Activated naive CD8-positive, alpha-beta T cell treated with anti-CD3 and anti-CD28 coated beads, Interleukin-2, amount 50 U/mL, for 24 hours (primary cell): ENCODE measurements at regions not wholly inside any gene's neighbourhood (a gene's known extent, or its start where the extent isn't known, plus 50 kb on each side); places are given as distances from the start of the nearest gene placed in this dataset.
A peak's percentile ranks its signal among the peaks of the same experiment; 100 is the strongest.

Source experiments
- ATAC-seq: fragments of 150-1000 bp; cut with Tn5 transposase; one replicate; pipeline ENCODE4 v1.10.0; 2021
- DNase-seq: peaks from one replicate; pipeline ENCODE4 v3.0.0; 2021
- H3K27ac Mint-ChIP-seq: one replicate; pipeline ENCODE4 v1.8.0; 2021; ENCODE audit warnings: mild to moderate bottlenecking, mixed read lengths
- H3K27me3 Mint-ChIP-seq: one replicate; pipeline ENCODE4 v1.8.0; 2021; ENCODE audit warnings: mixed read lengths
- H3K36me3 Mint-ChIP-seq: one replicate; pipeline ENCODE4 v1.8.0; 2021; ENCODE audit warnings: low read depth, mixed read lengths
- H3K4me1 Mint-ChIP-seq: one replicate; pipeline ENCODE4 v1.8.0; 2021; ENCODE audit warnings: mixed read lengths
- H3K4me3 Mint-ChIP-seq: one replicate; pipeline ENCODE4 v1.8.0; 2021; ENCODE audit warnings: mild to moderate bottlenecking, moderate library complexity, mixed read lengths
- H3K9me3 Mint-ChIP-seq: one replicate; pipeline ENCODE4 v1.8.0; 2021; ENCODE audit warnings: mixed read lengths

DNA sequence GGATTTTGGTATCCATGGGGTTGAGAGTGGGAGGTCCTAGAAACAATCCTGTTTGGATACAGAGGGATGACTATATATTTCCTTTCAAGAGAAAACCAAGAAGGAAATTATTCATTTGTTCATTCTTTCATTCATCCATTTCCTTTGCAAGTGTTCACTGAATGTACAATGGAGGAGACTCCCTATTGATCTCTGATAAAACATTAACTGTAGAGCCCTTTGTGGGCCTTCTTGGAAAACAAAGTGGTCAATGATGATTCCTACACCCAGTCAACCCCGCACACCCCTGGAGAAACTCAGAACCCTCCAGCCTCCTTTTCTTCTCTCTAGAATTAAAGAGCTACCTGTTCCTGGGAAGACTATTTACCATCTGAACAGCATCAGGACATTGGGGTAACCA lies 247.3 kb downstream of the AUH start:
- Mint-ChIP-seq H3K9me3 (peaks cover 12% of the 10 kb centered on the region), H3K27me3 (peaks cover 19% of the 10 kb centered on the region), H3K4me1 (peaks cover 10% of the 10 kb centered on the region), H3K4me3 (no peak overlapping the region), H3K27ac (no peak overlapping the region), H3K36me3 (peaks cover 7% of the 10 kb centered on the region)
- DNase-seq (no peak), ATAC-seq (no peak)

DNA sequence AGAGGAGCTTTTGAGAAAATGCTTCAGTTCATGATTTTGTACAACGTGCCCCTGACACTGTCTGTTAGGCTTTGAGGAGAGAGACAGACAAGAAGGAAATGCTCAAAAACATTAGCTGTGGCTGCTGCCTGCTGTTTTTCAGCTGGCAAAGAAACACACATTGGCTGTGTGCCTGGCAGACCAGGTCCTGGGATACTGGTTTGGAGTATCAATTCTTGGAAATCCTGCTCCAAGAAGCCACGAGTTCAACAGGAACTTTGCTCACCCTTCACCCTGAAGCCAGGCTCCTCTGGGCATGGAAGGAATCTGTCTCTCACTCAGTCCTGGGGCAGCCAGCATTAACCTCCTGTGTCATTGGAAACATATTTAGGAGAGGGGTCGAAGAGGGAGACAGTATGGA lies 245.5 kb downstream of the AUH start:
- Mint-ChIP-seq H3K4me1 (peaks cover 10% of the 10 kb centered on the region), H3K9me3 (no peaks in the 10 kb centered on the region), H3K36me3 (peaks cover 1% of the 10 kb centered on the region), H3K27ac (no peak overlapping the region), H3K27me3 (peaks cover 19% of the 10 kb centered on the region), H3K4me3 (no peak overlapping the region)
- DNase-seq (no peak), ATAC-seq (no peak)

DNA sequence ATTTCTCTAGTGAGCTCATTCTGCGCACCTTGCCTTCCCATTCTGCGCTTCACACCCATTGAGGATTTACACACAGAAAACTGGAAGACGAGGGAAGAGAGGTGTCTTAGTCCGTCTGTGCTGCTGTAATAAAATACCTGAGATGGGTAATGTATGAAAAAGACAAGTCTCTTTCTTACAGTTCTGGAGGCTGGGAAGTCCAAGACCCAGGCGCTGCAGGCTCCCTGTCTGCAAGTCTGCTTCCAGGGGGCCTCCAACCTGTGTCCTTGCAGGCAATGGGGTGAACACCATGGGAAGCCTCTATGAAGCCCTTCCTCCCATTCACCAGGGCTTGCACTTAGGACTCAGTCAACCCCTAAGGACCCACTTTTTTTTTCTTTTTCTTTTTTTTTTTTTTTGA lies 245.0 kb downstream of the AUH start:
- H3K4me1 Mint-ChIP-seq = peaks cover 10% of the 10 kb centered on the region

DNA sequence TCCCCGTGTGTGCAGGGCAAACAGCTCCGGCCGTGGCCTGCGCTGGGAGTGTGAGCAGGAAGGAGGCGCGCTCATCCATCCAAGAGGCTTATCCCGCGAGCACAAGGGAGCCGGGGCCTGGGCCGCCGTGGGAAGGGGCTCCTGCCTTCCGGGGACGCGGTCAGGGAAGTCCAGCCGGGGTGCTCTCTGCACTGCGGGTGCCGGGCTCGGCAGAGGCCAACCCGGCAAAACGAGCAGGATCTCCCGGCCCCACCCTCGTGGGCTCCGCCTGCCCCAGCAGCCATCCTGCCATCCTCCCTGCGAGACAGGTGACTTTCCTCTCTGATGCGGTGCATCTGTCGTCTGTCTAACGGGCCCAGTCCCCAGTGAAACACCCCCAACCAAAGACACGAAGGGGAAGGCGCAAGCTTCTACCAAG lies 244.2 kb downstream of the AUH start:
- no peak for DNase-seq

More for the DNA sequence above, 245.0 kb downstream of the AUH start:
- peaks cover 1% of the 10 kb centered on the region for H3K36me3 Mint-ChIP-seq
- ATAC-seq (no peak), DNase-seq (no peak)
- peaks cover 19% of the 10 kb centered on the region for H3K27me3 Mint-ChIP-seq
- H3K27ac Mint-ChIP-seq = no peak overlapping the region
- no peak overlapping the region for H3K4me3 Mint-ChIP-seq
- no peaks in the 10 kb centered on the region for H3K9me3 Mint-ChIP-seq

DNA sequence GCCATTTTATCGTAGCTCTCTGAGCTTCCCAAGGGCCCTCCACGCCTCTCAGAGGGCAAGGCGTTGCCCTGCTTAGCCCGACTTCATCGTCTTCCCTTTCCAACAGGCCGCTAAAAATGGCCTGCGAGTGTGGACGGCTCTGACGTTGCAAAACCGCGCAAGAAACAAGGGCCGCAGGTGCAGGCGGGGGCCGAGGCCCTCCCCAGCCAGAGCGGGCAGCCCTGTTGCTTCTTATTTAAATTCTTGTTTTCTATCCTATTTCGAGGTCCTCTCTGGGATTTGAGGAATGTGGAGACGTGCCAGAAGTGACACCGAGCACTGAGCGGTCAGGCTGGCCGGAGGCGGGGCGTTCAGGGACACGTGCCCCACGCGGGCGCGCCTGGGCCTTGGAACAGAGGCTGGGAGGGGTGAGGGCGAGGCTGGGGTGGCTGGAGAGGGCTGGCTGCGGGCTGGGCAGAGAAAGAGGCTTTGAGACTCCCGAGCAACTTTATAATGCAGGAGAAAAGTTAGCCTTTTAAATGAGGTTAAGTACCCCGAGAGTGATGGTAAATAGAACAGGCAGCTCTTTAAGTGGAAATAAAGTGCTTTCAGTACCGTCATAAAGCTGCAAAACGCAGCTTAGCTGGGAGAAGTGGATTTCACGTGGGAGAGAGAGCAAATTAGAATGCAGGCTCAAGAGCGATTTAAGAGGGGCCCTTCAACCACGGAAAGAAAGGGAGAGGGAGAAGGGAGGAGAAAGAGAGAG lies 243.6 kb downstream of the AUH start:
- H3K27ac Mint-ChIP-seq = no peak overlapping the region
- H3K4me3 Mint-ChIP-seq = no peak overlapping the region
- no peak for DNase-seq
- H3K4me1 Mint-ChIP-seq = peaks cover 21% of the 10 kb centered on the region
- ATAC-seq = no peak
- H3K27me3 Mint-ChIP-seq = peaks cover 13% of the 10 kb centered on the region
- peaks cover 6% of the 10 kb centered on the region for H3K9me3 Mint-ChIP-seq
- peaks cover 4% of the 10 kb centered on the region for H3K36me3 Mint-ChIP-seq

More for the DNA sequence above, 244.2 kb downstream of the AUH start:
- Mint-ChIP-seq H3K4me3 (no peak overlapping the region), H3K4me1 (peaks cover 15% of the 10 kb centered on the region), H3K9me3 (peaks cover 5% of the 10 kb centered on the region), H3K27ac (no peak overlapping the region), H3K27me3 (peaks cover 19% of the 10 kb centered on the region), H3K36me3 (peaks cover 4% of the 10 kb centered on the region)
- no peak for ATAC-seq

DNA sequence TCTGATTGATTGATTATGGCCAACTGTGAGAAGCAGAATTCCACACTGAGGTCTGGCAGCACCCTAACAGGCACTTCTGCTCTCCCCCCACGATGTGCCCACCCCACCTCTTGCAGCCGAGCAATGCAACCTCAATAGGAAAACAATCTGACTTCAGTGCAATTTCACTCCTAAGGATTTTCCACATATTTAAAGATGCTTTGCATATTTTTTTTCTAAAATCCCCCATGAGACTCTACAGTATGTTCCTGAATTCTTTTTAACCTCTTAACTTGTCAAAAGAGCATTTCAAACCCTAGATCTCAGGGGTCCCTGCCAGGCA lies 243.1 kb downstream of the AUH start:
- Mint-ChIP-seq H3K36me3 (peaks cover 6% of the 10 kb centered on the region), H3K9me3 (peaks cover 10% of the 10 kb centered on the region), H3K4me1 (peaks cover 24% of the 10 kb centered on the region), H3K4me3 (no peak overlapping the region), H3K27ac (no peak overlapping the region), H3K27me3 (peaks cover 13% of the 10 kb centered on the region)
- DNase-seq (no peak), ATAC-seq (no peak)

DNA sequence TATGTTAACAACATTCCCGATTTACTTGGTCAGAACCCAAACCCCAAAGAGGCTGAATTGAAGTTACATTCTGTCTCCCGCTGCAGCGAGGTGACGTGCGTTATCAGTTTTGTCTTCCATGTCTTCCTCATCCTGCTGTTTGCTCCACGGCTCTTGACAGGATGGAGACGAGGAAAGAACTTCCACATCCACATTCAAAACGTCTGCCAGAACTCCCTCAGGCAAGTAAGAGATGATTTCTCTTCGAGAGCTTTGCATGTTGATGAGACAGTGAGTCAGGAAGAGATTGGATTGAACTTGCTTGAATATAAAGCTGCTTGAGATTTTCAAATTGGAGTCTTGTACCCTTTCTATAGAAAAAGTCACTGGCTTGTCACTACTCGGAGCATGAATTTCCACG lies 242.6 kb downstream of the AUH start:
- DNase-seq (no peak), ATAC-seq (no peak)
- H3K4me1 Mint-ChIP-seq = peaks cover 24% of the 10 kb centered on the region
- peaks cover 14% of the 10 kb centered on the region for H3K9me3 Mint-ChIP-seq
- H3K27me3 Mint-ChIP-seq = peaks cover 13% of the 10 kb centered on the region
- no peak overlapping the region for H3K4me3 Mint-ChIP-seq
- peaks cover 6% of the 10 kb centered on the region for H3K36me3 Mint-ChIP-seq
- no peak overlapping the region for H3K27ac Mint-ChIP-seq

DNA sequence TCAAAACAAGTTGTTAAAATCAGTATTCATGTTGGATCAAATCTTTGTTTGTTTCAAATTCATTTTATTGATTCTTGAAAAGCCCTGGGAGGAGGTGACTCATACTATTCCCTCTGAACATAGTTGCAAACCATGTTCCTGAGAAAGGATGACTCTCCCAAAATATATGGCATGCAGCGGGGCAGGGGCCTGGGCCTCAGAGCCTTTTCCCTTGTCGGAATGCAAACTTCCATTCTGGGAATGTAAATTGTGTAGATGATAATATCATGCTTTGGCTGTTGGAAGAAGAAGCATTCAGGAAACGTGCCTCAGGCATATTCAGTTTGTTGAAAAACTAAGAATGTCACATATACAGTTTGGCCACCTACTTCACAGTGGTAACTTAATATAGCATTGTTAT lies 242.0 kb downstream of the AUH start:
- no peak overlapping the region for H3K27ac Mint-ChIP-seq
- H3K27me3 Mint-ChIP-seq = peaks cover 13% of the 10 kb centered on the region
- DNase-seq (no peak), ATAC-seq (no peak)
- H3K9me3 Mint-ChIP-seq = peaks cover 19% of the 10 kb centered on the region
- H3K36me3 Mint-ChIP-seq = peaks cover 6% of the 10 kb centered on the region
- H3K4me3 Mint-ChIP-seq = no peak overlapping the region
- H3K4me1 Mint-ChIP-seq = peaks cover 24% of the 10 kb centered on the region

DNA sequence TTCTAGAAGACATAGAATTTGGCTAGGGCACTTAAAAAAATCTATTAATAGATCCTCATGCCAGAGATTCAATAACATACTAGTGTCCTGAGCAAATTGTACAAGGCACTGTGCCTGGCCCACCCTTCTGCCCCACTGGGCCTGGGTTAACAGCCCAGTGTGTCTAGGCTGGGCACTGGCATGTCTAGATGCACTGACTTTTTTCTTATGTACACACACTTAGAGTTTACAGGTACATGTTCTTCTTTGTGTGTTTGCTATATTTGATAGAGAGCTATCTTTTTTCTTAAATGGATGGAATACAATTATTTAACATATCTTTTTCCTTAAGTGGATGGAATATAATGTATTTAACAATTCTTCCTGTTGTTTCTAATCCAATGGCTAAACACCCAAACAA lies 241.5 kb downstream of the AUH start:
- Mint-ChIP-seq H3K27me3 (peaks cover 13% of the 10 kb centered on the region), H3K36me3 (peaks cover 6% of the 10 kb centered on the region), H3K4me3 (no peak overlapping the region), H3K27ac (no peak overlapping the region), H3K9me3 (peaks cover 24% of the 10 kb centered on the region), H3K4me1 (peaks cover 24% of the 10 kb centered on the region)
- ATAC-seq (no peak), DNase-seq (no peak)

DNA sequence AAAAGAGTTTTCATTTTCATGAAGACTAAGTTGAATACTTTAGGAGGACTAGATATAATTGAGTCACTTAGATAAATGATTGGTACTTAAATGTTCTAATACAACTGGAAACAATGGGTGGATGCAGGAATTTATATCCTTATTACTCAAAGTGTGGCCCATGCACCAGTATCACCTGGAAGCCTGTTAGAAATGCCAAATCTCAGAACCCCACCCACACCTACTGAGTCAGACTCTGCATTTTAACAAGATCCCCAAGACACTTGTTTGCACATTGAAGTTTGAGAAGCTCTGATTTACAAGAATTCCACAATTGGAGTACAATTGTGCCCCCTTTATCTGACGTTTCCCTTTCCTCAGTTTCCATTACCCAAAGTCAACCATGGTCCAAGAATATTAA lies 239.0 kb downstream of the AUH start:
- H3K36me3 Mint-ChIP-seq = peaks cover 6% of the 10 kb centered on the region
- DNase-seq = no peak
- ATAC-seq = no peak
- H3K4me1 Mint-ChIP-seq = peaks cover 26% of the 10 kb centered on the region
- no peak overlapping the region for H3K4me3 Mint-ChIP-seq
- peaks cover 13% of the 10 kb centered on the region for H3K27me3 Mint-ChIP-seq
- H3K27ac Mint-ChIP-seq = no peak overlapping the region
- H3K9me3 Mint-ChIP-seq = peaks cover 28% of the 10 kb centered on the region

DNA sequence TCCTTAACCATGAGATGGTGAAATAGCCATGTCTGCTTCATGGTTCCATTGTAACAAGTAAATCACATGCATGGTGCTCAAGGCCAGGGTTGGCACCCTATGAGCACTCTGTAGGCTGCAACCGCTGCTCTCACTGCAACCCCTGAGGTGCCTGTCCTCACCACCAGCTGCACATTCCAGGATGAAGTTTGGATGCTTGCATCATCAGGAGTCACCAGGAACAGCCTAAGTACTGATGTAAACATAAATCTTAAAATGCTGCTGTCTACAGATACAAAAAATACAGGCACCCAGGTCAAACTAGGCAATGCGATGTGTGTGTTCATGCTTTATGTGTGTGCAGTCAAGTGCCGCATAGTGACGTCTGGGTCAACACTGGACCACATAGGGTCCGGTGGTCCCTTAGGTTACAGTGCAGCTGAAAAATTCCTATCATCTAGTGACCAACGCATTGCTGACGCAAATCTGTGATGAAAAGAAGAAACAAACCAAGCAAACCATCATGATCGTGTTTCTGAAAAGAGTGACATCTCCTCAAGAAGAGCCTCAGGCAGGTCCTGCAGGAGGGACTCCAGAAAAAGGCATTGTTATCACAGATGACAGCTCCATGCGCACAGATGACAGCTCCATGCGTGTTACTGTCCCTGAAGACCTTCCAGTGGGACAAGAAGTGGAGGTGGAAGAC lies 234.8 kb downstream of the AUH start:
- Mint-ChIP-seq H3K9me3 (peaks cover 27% of the 10 kb centered on the region), H3K27ac (no peak overlapping the region), H3K4me3 (no peak overlapping the region), H3K4me1 (peaks cover 35% of the 10 kb centered on the region), H3K27me3 (no peaks in the 10 kb centered on the region), H3K36me3 (peaks cover 4% of the 10 kb centered on the region)
- DNase-seq (no peak), ATAC-seq (no peak)

DNA sequence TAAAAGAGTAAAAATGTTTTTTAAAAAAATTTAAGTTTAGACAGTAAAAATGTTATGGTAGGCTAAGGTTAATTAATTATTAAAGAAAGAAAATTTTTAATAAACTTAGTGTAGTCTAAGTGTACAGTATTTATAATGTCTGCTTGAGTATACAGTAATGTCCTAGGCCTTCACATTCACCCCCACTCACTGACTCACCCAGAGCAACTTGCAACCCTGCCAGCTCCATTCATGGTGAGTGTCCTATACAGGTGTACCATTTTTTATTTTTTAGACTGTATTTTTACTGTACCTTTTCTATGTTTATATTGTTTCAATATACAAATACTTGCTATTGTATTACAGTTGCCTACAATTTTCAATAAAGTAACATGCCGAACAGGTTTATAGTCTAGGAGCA lies 234.1 kb downstream of the AUH start:
- peaks cover 36% of the 10 kb centered on the region for H3K4me1 Mint-ChIP-seq
- H3K4me3 Mint-ChIP-seq = no peak overlapping the region
- H3K27me3 Mint-ChIP-seq = no peaks in the 10 kb centered on the region
- peaks cover 22% of the 10 kb centered on the region for H3K9me3 Mint-ChIP-seq
- H3K36me3 Mint-ChIP-seq = peaks cover 3% of the 10 kb centered on the region
- ATAC-seq (no peak), DNase-seq (no peak)
- H3K27ac Mint-ChIP-seq = no peak overlapping the region

DNA sequence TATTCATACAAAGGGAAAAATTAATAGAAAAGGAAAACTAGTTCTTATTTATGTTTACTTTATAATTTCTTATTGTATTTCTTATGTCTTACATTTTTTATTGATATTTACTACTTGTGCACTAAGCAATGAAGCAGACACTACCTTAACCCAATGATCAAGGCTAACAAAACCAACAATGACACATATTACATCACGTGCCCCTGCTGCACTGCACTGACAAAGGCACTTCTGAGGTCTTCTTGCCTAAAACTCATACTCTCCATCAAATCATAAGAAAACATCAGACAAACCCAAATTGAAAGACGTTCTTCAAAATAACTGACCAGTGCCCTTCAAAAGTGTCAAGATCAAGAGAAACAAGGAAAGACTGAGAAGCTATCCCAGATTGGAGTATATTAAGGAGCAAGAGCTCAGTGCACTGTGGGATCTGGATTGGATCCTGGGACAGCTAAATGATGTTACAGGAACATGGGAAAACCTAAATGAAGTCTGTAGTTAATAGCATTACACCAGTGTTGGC lies 230.9 kb downstream of the AUH start:
- DNase-seq = no peak
- Mint-ChIP-seq H3K27ac (peak overlapping the region; percentile 83), H3K4me1 (peaks cover 27% of the 10 kb centered on the region), H3K9me3 (no peaks in the 10 kb centered on the region), H3K36me3 (peaks cover 1% of the 10 kb centered on the region), H3K27me3 (no peaks in the 10 kb centered on the region), H3K4me3 (peak overlapping the region; percentile 2)
- ATAC-seq = no peak

DNA sequence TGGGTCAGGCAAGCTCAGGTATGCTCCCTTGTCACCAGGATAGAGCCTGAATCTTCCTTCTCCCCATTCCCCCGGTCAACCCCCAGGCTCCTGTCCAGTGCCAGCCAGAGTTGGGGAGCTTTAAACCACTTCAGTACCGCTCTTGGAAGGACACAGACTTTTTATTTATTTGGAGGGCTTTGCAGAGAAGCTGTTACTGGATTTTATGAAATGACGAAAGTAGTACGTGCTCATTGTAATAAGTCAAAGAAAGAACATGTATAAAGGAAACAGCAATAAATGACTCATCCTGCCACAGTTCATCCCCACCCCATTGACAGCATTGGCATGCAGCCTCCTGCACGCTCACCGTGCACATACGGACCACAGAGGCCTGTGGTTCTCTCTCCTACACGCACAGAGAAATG lies 230.3 kb downstream of the AUH start:
- ATAC-seq = peak; percentile 100
- Mint-ChIP-seq H3K9me3 (no peaks in the 10 kb centered on the region), H3K27me3 (no peaks in the 10 kb centered on the region), H3K4me3 (peak overlapping the region; percentile 13), H3K4me1 (peaks cover 27% of the 10 kb centered on the region), H3K36me3 (peaks cover 4% of the 10 kb centered on the region), H3K27ac (peak overlapping the region; percentile 83)
- DNase-seq = peak; percentile 64

DNA sequence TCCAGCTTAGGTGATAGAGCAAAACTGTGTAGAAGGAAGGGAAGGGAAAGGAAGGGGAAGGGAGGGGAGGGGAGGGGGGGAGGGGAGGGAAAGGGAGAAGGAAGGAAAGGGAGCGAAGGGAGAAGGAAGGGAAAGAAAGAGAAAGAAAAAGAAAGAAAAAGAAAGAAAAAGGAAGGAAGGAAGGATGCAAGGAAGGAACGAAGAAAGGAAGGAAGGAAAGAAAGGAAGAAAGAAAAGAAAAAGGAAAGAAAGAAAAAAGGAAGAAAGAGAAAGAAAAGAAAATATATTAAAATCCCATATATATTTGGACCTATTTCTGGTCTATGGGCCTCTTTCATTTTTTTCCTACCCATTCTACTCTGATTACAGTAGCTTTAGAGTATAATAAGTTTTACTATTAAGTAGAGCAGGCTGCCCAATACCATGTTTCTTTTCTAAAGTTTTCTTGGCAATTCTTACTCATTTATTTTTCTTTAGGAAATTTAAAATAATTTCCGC lies 229.1 kb downstream of the AUH start:
- peaks cover 4% of the 10 kb centered on the region for H3K36me3 Mint-ChIP-seq
- H3K4me1 Mint-ChIP-seq = peaks cover 32% of the 10 kb centered on the region
- ATAC-seq = no peak
- peak overlapping the region; percentile 83 for H3K27ac Mint-ChIP-seq
- no peak overlapping the region for H3K4me3 Mint-ChIP-seq
- no peak for DNase-seq
- no peaks in the 10 kb centered on the region for H3K9me3 Mint-ChIP-seq
- no peaks in the 10 kb centered on the region for H3K27me3 Mint-ChIP-seq
